Hypothalamus (tissue), 51 donors: ENCODE measurements at regions not wholly inside any gene's neighbourhood (a gene's known extent, or its start where the extent isn't known, plus 50 kb on each side); places are given as distances from the start of the nearest gene placed in this dataset.

ENCODE experiments used
- DNase-seq, 51 donors: peaks; one replicate each; lab custom pipeline; 2025; lab: John Stamatoyannopoulos, UW

- no peak for DNase-seq
Observed at GRCh38 chr2:228722311-228722710, 540.8 kb upstream of the SPHKAP start.

GRCh38 chr2:228720895-228721294 is 539.4 kb upstream of the SPHKAP start:
- DNase-seq, result no peak

GRCh38 chr2:228709788-228710371 is 528.4 kb upstream of the SPHKAP start:
- DNase-seq, result no peak

DNA sequence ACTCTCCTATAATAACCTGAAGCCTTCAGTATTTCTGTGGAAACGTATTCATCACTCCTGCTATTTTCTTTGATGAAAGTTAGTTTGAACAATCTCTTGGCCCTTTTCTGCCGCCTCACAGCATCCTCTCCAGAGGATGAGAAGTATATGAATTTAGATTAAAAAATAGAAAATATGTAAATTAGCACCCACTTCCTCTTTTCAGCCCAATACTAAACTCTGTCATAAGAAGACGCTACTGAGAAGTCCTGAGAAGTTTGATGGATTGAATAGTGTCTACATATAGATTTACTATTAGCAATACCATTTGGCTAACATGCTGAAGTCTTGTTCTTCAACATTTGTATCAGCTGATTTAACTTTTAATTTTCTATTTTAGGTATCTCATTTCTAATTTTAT is 526.4 kb upstream of the SPHKAP start:
- no peak for DNase-seq

DNA sequence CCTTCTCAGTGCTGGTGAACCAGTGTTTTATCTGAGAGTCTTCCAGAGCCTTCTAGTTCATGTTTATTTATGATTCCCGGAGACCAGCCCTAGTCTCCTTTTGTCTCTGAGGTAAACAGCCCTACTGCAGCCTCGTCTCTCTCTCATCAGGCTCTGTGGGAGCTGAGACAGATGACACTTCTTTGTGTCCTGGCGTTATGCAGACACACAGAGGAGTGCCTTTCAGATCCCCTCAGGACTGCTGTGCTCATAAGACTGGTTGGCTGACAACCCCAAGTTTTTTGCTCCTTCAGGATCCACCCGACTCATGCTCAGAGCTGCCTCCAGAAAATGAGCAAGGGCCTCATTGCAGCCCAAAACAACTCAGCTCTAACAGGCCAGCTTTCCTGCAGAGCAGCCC is 523.8 kb upstream of the SPHKAP start:
- no peak for DNase-seq

DNA sequence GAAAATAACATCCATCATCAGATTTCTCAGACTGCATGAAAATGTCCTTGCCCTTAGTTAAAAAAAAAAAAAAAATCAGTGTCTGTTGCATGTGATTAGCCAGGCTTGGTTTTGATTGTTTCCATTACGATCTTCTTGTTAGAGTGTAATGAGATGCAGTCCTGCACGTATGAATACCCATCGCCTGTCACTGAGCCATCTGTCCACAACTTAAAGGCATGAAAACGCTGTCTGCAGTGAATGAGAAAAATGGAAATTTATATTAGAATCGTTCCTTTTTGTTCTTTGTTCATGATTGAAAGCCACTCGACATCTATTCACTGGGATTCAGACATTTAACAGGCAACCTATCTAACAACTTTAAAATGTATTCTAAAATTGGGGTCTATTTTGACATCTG is 521.7 kb upstream of the SPHKAP start:
- DNase-seq, result no peak

DNA sequence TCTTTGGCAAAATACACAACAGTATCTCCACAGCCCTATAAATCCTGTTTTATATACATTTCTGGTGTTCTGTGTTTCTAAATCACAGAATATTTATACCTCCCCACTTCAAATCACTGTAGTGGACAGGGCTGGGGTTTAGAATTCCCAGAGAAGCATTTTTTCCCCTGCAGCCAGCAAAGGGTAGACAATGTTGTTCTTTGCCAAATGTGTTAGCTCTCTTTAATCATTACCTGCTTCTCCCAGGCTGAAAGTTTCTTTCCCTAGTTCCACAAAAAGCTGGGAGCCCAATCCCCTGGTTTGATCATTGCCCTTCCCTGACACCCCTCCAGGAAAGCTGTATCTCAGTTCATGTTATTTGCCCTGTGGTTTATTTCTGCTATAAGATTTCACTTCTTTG is 520.0 kb upstream of the SPHKAP start:
- no peak for DNase-seq

DNA sequence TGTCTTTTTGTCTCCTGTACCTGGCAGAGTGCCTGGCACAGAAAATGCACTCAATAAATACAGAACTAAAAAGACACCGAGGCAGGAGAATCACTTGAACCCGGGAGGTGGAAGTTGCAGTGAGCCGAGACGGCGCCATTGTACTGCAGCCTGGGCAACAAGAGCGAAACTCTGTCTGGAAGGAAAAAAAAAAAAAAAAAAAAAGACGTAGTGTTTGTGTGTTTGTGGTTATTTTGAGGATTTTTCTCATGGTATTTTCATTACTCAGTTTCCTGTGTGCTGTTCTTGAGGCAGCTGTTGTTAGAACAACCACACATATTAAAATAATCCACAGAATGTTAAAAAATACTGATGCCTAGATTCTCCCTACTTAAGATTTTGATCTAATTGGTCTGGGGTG is 519.2 kb upstream of the SPHKAP start:
- DNase-seq, result no peak

GRCh38 chr2:228699888-228700287 is 518.4 kb upstream of the SPHKAP start:
- DNase-seq, result no peak

DNA sequence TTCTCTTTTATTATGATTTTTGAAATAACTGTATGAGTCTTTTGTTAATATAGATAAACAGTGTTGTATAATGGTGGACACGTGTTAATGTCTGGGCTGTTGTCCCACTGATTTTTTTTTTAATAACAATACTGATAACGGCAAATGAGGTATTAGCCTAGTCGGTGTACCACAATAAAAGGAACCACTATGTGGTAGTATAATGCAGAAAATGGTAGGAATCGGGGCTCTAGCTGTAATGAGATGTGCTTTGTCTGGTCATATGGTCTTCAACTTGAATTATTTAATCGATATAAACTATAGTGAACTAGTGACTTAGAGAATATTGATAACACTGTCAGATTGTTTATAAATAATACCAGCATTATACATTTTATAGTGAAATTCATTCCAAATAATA is 517.9 kb upstream of the SPHKAP start:
- no peak for DNase-seq

- no peak for DNase-seq
Observed at GRCh38 chr2:228698963-228699362, 517.5 kb upstream of the SPHKAP start.

GRCh38 chr2:228697456-228697855 is 516.0 kb upstream of the SPHKAP start:
- DNase-seq, result no peak

- no peak for DNase-seq
Observed at GRCh38 chr2:228690681-228691080, 509.2 kb upstream of the SPHKAP start.

DNA sequence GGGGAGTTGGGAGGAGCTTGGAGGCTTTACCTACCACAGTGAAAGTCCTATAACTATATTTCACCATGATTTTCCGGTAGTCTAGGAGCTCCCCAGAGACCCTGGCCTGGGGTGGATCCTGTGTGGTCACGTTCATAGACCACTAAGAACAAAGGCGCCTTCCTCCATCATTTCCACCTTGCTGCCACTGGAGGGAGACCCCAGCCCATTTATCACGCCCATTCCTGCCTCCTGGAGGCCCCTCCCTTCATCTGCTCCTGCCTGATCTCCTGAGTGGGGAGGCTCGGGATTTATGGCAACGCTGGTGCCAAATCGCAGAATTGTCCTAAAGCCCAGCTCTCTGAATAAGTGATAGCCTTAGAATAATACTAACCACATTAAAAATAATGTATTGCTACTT is 507.6 kb upstream of the SPHKAP start:
- peak in 1 of 51 donors; percentile 1 for DNase-seq

- DNase-seq, result no peak
Observed at GRCh38 chr2:228688007-228688645, 506.6 kb upstream of the SPHKAP start.

- no peak for DNase-seq
Observed at GRCh38 chr2:228681979-228682378, 500.5 kb upstream of the SPHKAP start.

DNA sequence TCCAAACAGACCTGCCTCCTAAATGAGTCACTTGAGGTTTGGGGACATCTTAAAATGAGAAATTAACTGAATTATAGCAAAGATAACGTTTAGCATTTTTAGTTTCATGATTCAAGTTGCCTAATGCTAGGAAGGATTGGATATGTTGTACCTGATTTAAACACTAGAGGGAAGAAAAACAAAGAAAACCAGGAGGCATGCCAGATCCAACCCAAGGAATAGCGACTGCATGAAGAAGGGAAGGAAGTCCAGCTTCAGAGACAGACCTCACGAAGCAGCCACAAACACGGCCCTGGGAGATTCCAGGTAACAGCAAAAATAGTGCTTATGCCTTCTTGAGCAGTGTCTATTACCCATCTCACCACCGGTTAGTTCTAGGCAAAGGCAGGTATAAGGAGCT is 499.9 kb upstream of the SPHKAP start:
- no peak for DNase-seq

GRCh38 chr2:228678110-228678509 is 496.6 kb upstream of the SPHKAP start:
- no peak for DNase-seq

DNA sequence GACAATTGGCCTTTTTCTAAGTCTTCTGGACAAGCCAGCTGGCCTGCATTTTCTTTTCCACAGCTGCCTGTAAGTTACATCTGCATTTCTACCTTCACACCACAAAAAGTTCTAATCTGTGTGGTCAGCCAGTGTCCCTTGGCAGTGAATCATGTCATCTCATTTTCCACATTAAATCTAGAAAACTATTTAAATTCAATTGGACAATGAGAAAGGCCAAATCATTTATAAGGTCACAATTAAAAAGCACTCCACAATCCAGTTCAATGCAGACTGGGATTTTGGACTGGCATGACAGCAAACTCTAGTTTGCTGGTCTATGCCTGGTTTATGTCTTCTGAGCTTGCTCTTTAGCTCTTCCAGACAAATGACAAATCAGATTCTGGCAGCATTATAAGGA is 494.2 kb upstream of the SPHKAP start:
- no peak for DNase-seq

DNA sequence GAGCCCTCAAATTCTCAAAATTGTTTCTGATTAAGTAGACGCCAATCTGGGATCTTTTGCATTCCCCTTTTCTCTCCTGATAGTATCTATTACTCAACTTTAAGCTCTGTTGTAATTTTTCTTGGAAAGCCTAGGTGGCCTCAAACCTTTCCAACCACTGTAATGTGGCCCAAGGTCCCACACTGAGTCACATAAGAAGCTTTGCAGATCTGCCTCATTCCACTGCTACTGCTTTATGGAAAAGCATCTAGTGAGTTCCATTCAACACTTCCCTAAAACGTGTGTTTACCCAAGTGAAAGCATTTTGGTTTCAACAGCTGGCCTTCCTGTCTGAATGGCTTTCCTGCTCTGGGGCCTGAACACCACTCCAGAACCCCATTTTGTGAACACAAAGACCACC is 493.6 kb upstream of the SPHKAP start:
- DNase-seq, result no peak

DNA sequence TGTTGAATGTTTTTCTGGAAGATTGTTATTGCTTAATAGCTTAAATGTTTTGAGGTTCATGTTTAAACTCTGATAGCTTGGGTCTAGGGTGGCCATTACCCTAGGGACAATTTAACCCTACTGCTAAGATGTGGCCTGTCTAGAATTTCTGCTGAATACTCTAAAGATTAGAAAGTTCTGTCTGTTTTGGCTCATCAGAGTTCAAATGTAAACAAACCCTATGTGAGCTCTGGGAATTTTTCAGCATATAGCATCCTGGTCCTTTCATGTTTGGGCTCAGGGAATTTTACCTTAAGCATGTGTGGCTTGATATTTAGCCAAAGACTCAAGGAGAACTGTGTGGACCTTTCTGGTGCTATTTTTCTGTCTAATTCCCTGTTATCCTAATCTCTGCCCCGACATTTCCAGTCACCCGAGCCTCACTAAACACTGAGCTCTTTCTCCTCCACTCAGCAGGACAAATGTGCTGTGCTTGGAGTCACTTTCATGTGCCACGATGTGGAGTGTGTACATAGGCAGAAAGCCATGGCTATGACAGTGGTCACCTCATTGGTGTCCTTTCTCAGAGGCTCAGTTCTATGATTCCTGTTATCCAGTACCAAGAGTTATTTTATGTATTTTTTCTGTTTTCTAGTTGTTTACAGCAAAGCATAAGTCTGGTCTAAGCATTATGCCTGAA is 492.5 kb upstream of the SPHKAP start:
- DNase-seq, result no peak

- no peak for DNase-seq
Observed at GRCh38 chr2:228669690-228670089, 488.2 kb upstream of the SPHKAP start.
